ENCODE measurements at regions not wholly inside any gene's neighbourhood (a gene's known extent, or its start where the extent isn't known, plus 50 kb on each side); places are given as distances from the start of the nearest gene placed in this dataset.
"Not testable (repeated sequence)": the region's sequence is repeated elsewhere in the genome, so short reads cannot be mapped to it uniquely, and the experiment has no call there.

DNA sequence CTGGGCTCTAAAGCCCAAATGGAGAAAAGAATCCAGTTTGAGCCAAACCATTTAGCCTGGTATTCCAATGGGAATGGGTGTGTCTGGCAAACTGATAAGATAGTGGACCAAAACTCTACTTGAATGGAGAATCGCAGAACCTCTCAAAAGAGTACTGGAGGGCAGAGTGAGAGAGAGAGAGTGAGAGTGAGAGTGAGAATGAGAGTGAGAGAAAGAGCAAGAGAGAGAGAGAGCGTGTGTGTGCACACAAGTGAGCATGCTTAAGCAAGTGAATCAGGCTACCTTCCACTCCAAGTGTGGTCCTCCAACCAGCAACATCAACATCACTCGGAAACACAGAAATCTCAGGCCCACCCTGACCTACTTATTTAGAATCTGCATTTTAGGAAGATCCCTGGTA, 58.8 kb downstream of the UQCRFS1 start:
- no peak for DNase-seq

DNA sequence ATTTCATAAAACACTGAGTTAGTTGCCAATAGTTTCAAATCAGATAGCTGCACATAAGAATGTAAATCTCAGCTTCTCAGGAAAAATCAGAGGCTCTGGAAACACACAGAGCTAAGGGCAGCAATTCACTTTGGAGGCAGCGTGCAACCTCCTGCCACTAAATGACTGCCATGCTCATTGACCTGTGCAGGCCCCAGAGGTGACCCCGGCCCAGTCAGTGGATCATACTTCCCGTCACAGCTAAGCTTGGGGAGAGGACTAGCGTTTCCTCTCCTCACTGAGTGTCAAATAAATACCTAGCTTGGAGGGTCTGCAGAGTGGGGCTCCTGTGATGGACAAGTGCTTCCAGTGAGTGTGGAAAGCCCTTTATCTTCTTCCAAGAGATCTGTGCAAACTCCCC, 67.2 kb downstream of the UQCRFS1 start:
- DNase-seq = no peak

DNA sequence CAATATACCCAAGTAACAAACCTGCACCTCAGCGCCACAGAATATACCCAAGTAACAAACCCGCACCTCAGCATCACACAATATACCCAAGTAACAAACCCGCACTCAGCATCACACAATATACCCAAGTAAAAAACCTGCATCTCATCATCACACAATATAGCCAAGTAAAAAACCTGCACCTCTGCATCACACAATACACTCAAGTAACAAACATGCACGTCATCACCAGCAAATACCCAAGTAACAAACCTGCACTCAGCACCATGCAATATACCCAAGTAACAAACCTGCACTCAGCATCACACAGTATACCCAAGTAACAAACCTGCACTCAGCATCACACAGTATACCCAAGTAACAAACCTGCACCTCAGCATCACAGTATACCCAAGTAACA, 69.8 kb downstream of the UQCRFS1 start:
- DNase-seq = no peak

- no peak for DNase-seq
Observed at GRCh38 chr19:29139227-29139626, 73.7 kb downstream of the UQCRFS1 start.

- DNase-seq = not testable (repeated sequence)
Observed at GRCh38 chr19:29138206-29138605, 74.7 kb downstream of the UQCRFS1 start.

DNA sequence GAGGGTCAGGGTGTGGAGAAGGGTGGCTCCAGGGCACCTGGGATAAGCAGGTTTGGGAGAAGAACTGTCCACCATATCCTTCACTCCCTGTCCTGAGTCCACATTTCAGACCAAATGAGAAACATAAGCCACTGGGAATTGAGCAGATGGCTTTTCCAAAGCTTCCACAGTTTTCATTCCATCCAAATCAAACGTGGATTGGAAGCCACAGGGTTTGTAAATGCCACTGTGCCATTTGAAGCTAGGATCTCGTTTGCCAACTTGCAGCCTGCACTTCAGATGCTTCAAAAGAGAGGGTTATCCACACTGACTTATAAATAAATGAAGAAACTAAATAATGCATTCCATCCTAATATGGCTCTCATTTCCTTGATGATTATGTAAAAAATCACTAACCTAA, 81.5 kb downstream of the UQCRFS1 start:
- no peak for DNase-seq

DNA sequence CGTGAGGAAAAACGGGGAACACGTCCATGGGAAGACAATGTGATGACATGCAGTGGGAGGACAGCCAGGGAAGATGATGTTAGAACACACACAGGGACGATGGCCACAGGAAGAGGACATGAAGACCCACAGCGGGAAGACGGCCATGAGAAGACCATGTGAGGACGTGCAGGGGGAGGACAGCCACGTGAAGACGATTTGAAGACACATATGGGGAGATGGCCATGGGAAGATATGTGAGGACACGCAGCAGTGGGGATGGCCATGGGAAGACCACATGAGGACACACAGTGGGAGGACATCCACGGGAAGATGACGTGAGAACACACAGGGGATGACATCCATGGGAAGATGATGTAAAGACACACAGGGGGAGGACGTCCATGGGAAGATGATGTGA, 83.8 kb downstream of the UQCRFS1 start:
- no peak for DNase-seq

DNA sequence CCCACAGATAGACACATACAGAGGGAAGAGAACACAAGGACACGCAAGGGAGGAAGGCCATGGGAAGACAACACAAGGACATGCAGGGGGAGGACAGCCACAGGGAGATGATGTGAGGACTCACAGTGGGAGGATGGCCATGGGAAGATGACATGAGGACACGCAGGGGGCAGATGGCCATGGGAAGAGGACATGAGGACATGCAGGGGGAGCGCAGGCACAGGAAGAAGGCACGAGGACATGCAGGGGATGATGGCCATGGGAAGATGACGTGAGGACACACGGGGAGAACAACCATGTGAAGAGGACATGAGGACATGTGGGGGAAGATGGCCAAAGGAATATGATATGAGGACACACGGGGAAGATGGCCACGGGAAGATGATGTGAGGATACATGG, 84.7 kb downstream of the UQCRFS1 start:
- DNase-seq = no peak

DNA sequence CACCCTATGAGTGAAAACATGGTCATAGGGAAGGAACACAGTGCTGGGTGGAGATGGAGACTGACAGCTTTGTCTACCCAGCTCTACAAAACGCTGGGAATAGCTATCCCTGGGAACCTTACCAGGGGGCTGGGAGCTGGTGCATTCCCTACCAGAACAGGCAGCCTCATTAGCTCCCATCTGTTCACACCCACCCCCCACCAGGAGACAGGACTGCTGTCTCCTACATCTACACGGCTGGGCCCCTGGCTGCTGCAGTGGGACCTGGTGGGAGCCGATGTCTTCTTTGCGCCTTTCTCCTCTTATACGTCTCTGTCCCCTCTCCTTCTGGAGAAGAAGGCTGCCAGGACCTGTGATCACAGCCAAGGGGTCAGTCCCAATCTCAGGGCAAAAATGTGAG, 90.8 kb downstream of the UQCRFS1 start:
- DNase-seq = no peak

DNA sequence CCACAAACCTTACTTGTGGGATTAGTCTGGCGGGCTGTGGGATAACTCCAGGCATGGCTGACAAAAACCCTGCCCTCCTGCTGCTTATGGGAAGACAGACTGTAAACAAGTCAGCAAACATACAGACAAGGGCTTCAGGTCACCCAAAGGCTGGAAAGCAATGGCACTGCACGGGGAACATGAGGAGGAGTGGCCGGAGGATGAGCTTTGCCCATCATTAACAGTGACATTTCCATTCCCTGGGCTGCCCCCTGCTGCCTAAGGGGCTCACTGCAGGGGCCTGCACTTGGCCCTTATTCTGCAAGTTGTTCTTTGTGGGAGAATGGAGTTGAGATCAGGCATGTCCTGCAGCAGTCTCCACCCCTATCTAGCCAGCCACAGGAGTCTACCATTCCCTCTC, 91.3 kb downstream of the UQCRFS1 start:
- no peak for DNase-seq

- no peak for DNase-seq
Observed at GRCh38 chr19:29120466-29120865, 92.5 kb downstream of the UQCRFS1 start.

GRCh38 chr19:29119590-29119989, 93.4 kb downstream of the UQCRFS1 start:
- DNase-seq = no peak

GRCh38 chr19:29118389-29118788, 94.6 kb downstream of the UQCRFS1 start:
- DNase-seq = no peak

GRCh38 chr19:29117926-29118325, 95.0 kb downstream of the UQCRFS1 start:
- no peak for DNase-seq

DNA sequence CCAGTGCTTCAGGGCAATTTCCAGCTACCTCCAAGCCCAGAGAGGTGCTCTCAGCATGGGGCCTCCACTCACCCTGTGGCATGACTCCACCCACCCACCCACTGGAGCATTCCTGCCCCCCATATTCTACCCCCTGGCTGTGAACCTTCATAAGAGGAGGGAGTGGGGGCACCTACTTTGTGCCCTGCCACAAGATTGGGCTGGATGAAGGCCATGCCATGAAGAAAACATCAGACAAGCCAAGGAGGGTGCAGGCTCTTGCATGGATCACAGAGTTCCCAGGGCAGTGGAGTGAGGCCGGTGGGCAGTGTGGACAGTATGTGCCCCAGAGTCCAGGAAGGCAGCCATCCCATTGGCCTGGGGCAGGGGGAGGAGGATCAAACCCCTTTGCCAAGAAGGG, 97.8 kb downstream of the UQCRFS1 start:
- no peak for DNase-seq

GRCh38 chr19:29113838-29114237, 99.1 kb downstream of the UQCRFS1 start:
- no peak for DNase-seq

GRCh38 chr19:29111576-29111975, 101.4 kb downstream of the UQCRFS1 start:
- DNase-seq = no peak

DNA sequence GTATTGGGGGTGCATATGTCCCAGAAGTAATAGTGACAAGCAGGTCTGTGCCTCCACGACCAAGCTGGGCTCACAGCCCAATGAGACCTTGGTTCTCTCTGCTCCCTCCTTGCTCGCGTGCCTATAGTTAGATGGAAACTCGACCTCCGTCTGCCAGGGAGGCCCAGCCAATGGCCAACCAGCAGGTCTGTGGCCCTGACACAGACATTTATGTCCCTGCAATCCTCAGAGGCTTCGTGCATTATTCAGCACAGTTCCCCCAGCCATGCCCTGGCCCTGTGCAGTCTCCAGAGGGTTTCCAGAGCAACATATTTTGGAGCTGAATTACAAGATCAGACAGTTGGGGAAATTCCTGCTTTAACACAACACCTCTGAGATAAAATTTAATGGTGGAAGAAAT, 105.1 kb downstream of the UQCRFS1 start:
- DNase-seq = no peak

DNA sequence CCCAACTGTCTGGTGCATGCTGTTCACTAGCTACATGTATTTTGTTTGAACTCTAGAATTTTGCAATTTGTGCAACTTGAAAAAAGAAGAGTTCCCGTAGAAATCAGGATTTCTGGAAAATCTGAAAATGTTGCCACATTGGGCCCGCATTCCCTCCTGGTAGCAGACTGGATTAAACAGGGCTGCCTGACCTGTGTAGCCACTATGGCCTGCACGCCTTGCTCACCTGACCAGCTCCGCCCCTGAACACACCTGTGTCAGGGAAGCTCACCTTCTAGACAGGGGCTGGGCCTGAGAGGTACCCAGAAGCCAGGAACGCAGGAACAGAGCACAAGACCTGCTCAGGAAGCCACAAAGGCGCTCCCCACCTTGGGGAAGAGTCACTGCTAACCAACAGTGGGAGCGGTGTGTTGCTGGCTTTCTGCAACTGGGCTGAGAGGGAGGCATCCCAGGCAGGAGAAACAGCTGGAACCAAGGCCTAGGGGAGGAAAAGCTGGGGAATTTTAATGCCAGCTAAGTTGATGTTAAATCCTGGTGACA, 106.5 kb downstream of the UQCRFS1 start:
- DNase-seq = no peak

DNA sequence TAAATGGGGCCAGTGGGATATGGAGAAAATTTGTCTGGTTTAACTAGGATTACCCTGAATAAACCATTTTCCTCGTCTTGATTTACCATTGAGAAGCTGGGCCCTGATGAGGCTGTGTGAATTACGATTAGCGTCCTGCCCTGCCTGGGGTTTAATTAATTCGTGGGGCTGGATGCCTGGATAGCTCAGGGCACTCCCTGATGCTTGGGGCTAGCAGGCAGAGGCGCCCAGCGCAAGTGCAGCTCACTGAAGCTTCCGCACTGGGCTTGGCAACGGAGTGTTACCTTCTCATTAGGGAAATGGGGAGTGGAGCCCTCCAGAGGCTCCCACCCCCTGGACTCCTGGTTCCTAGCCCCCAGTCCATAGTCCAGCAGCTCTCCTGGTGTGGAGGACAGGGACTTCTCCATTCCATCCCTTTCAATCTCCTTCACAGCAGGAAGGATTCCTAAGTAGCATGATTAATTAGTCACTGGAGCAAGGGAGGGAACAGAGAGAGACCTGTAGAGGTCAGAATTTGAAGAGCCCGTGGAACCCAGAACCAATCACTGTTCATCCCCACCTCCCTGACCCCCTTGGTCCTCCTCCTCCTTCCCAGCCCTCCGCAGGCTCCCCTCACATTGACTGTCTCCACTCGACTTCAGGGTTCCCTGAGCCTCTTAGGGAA, 107.2 kb downstream of the UQCRFS1 start:
- DNase-seq = no peak

DNA sequence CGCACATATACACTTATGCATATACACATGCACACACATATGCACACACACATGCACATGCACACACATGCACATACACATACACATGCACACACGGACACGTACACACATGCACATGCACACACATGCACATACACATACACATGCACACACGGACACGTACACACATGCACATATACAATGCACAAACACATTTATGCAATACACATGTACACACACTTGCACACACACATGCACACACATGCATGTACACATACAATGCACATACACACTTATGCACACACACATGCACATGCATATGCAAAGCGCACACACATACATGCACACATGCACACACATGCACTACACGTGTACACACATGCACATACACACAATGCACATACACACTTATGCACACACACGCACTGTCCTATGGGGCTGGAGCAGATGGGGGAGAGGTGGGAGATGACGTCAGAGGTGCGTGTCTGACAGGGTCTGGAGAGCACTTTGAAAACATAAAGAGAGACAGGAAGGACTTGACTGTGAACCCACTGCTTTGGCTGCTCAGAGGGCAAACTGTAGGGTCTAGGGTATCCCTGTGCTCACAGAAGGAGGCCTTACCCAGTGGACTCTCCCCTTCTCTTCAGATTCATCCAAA, 108.2 kb downstream of the UQCRFS1 start:
- DNase-seq = no peak

GRCh38 chr19:29098863-29099481, 114.0 kb downstream of the UQCRFS1 start:
- DNase-seq = peak; percentile 4

GRCh38 chr19:29098091-29098490, 114.9 kb downstream of the UQCRFS1 start:
- DNase-seq = no peak

DNA sequence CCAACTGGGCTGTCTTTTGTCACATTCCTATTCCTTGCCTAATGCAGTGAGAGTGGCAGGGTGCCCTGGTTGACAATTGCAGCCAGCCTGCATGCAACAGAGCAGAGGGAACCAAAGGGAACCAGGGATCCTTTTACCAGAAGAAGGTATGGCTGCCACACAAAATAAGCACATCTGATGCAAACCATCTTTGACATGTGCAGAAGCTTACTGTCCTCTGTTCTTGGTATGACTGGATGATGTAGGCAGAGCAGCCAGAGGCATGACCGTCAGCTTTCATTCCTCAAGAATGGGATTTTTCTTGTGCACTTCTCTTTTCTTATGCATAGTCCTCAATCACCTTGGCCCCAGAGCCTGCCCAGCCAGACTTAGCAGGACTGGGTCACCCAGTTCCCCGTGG, 116.1 kb downstream of the UQCRFS1 start:
- no peak for DNase-seq

All from DMS79 treated with DMSO at 0.1 percent for 48 hours (cell line).